ENCODE measurements at regions not wholly inside any gene's neighbourhood (a gene's known extent, or its start where the extent isn't known, plus 50 kb on each side); places are given as distances from the start of the nearest gene placed in this dataset.

DNA sequence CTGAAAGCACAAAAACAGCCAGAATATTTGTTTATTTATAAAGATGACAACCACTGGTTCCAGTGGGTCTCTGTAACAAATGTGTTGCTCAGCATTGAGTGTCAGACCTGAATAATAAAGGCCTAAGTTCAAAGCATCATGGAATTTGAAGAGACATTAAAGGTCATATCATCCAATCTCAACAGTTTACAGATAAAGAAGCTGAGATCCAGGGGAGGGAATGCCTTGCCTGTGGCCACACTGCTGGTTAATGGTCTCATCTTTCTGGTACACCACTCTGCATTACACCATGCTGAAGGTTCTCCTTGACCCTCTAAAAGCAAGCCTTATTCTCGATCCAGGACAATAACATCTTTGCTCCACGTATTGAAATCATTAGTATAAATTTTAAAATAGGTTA is 446.5 kb upstream of the ACVR2A start:
- ChIA-PET CTCF (no interaction called here), POLR2A (no interaction called here), RAD21 (ENCODE audit: low non-redundant PET in 1 of 2, low total read pairs in 2 of 2, uncharacterized antibody in 2 of 2, unreplicated experiment in 2 of 2) (no interaction called here)
- no peaks in the 10 kb centered on the region for H3K4me1 ChIP-seq (ENCODE audit: control insufficient read depth in 1 of 2, insufficient read depth in 2 of 2, low read length in 2 of 2)
- no peak overlapping the region for H2AFZ ChIP-seq (ENCODE audit: low read depth, low read length, poor library complexity, severe bottlenecking)
- ATAC-seq, result no peak
- no peaks in the 10 kb centered on the region for H3K27me3 ChIP-seq (ENCODE audit: insufficient read depth, low read length)
- no TSS peak for BruUV-seq (replicated peaks)
- no peaks in the 10 kb centered on the region; the same call in 1 of the 2 replicates for H3K9me2 ChIP-seq (ENCODE audit: insufficient read depth)
- TF ChIP-seq POLR2AphosphoS5 (IDR thresholded peaks at IDR 0.05; ENCODE audit: low read depth, low read length), result no peak
- no peak for TF ChIP-seq ZFX (IDR thresholded peaks at IDR 0.05)
- TF ChIP-seq, protein P1, sequence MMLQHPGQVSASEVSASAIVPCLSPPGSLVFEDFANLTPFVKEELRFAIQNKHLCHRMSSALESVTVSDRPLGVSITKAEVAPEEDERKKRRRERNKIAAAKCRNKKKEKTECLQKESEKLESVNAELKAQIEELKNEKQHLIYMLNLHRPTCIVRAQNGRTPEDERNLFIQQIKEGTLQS (IDR thresholded peaks at IDR 0.05), result no peak
- no peak for TF ChIP-seq POLR2A (IDR thresholded peaks at IDR 0.05; ENCODE audit: borderline replicate concordance, extremely low read depth, insufficient read depth, insufficient read length)
- TF ChIP-seq EZH2 (IDR thresholded peaks at IDR 0.05), result no peak
- no peak for TF ChIP-seq EZH2phosphoT487 (IDR thresholded peaks at IDR 0.05; ENCODE audit: borderline replicate concordance)
- TF ChIP-seq RAD21 (IDR thresholded peaks at IDR 0.05; ENCODE audit: low read depth), result no peak
- TF ChIP-seq, protein P2, sequence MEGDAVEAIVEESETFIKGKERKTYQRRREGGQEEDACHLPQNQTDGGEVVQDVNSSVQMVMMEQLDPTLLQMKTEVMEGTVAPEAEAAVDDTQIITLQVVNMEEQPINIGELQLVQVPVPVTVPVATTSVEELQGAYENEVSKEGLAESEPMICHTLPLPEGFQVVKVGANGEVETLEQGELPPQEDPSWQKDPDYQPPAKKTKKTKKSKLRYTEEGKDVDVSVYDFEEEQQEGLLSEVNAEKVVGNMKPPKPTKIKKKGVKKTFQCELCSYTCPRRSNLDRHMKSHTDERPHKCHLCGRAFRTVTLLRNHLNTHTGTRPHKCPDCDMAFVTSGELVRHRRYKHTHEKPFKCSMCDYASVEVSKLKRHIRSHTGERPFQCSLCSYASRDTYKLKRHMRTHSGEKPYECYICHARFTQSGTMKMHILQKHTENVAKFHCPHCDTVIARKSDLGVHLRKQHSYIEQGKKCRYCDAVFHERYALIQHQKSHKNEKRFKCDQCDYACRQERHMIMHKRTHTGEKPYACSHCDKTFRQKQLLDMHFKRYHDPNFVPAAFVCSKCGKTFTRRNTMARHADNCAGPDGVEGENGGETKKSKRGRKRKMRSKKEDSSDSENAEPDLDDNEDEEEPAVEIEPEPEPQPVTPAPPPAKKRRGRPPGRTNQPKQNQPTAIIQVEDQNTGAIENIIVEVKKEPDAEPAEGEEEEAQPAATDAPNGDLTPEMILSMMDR (IDR thresholded peaks at IDR 0.05 in 2 of 3, conservative IDR thresholded peaks at IDR 0.05 in 1 of 3; ENCODE audit: borderline replicate concordance in 1 of 3, insufficient read depth in 1 of 3, low read depth in 2 of 3, low read length in 2 of 3), result no peak
- TF ChIP-seq, protein P3, sequence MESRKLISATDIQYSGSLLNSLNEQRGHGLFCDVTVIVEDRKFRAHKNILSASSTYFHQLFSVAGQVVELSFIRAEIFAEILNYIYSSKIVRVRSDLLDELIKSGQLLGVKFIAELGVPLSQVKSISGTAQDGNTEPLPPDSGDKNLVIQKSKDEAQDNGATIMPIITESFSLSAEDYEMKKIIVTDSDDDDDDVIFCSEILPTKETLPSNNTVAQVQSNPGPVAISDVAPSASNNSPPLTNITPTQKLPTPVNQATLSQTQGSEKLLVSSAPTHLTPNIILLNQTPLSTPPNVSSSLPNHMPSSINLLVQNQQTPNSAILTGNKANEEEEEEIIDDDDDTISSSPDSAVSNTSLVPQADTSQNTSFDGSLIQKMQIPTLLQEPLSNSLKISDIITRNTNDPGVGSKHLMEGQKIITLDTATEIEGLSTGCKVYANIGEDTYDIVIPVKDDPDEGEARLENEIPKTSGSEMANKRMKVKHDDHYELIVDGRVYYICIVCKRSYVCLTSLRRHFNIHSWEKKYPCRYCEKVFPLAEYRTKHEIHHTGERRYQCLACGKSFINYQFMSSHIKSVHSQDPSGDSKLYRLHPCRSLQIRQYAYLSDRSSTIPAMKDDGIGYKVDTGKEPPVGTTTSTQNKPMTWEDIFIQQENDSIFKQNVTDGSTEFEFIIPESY (IDR thresholded peaks at IDR 0.05; ENCODE audit: extremely low read depth, insufficient replicate concordance, low read length), result no peak
- TF ChIP-seq SIN3A (IDR thresholded peaks at IDR 0.05; ENCODE audit: low read depth), result no peak
- no peak for TF ChIP-seq ZNF274 (IDR thresholded peaks at IDR 0.05; ENCODE audit: low read depth, low read length)
- H3K9me3 ChIP-seq (ENCODE audit: control insufficient read depth in 1 of 2, insufficient read depth in 1 of 2, low read depth in 1 of 2, low read length in 2 of 2), result no peaks in the 10 kb centered on the region
- no peak overlapping the region for H3K4me3 ChIP-seq (replicated peaks in 1 of 2; ENCODE audit: low read depth in 1 of 2, low read length in 2 of 2)
- H3K79me2 ChIP-seq (ENCODE audit: insufficient read depth, low read length), result no peaks in the 10 kb centered on the region
- intact Hi-C loops (cut with micrococcal nuclease), result no loop called here
- H4K20me1 ChIP-seq (ENCODE audit: insufficient read depth), result no peaks in the 10 kb centered on the region
- no peak overlapping the region for H3K4me2 ChIP-seq (ENCODE audit: low read length)
- no peaks in the 10 kb centered on the region for H3K36me3 ChIP-seq (ENCODE audit: control insufficient read depth in 1 of 2, insufficient read depth in 2 of 2, low read length in 2 of 2)
- no peak for DNase-seq (ENCODE audit: low read depth, low spot score)
- H3K27ac ChIP-seq (ENCODE audit: low read depth, low read length), result no peak overlapping the region
- H3K9ac ChIP-seq (ENCODE audit: low read length), result no peak overlapping the region
